HG02885 (cell line): ENCODE measurements at regions not wholly inside any gene's neighbourhood (a gene's known extent, or its start where the extent isn't known, plus 50 kb on each side); places are given as distances from the start of the nearest gene placed in this dataset.

Experiments
- ATAC-seq: cut with Tn5 transposase; IDR thresholded peaks from one replicate; pipeline ENCODE4 v1.9.1; 2021; ENCODE audit warnings: mild to moderate bottlenecking; ENCODE audit not compliant: unreplicated experiment, poor library complexity

- ATAC-seq: no peak
Observed at GRCh38 chr4:115332078-115332477, 218.7 kb upstream of the NDST4 start.

GRCh38 chr4:115331241-115331640 lies 217.8 kb upstream of the NDST4 start:
- no peak for ATAC-seq

GRCh38 chr4:115325836-115326235 lies 212.4 kb upstream of the NDST4 start:
- ATAC-seq: no peak

GRCh38 chr4:115323106-115323707 lies 209.8 kb upstream of the NDST4 start:
- ATAC-seq: no peak

GRCh38 chr4:115315182-115315581 lies 201.8 kb upstream of the NDST4 start:
- no peak for ATAC-seq

GRCh38 chr4:115310641-115311040 lies 197.2 kb upstream of the NDST4 start:
- no peak for ATAC-seq

- no peak for ATAC-seq
Observed at GRCh38 chr4:115294717-115295116, 181.3 kb upstream of the NDST4 start.

- ATAC-seq: no peak
Observed at GRCh38 chr4:115293093-115293462, 179.7 kb upstream of the NDST4 start.

GRCh38 chr4:115292320-115293092 lies 179.1 kb upstream of the NDST4 start:
- ATAC-seq: peak; percentile 56

GRCh38 chr4:115287426-115287825 lies 174.0 kb upstream of the NDST4 start:
- ATAC-seq: no peak

GRCh38 chr4:115279330-115279729 lies 165.9 kb upstream of the NDST4 start:
- ATAC-seq: peak; percentile 39

- ATAC-seq: no peak
Observed at GRCh38 chr4:115278830-115279229, 165.4 kb upstream of the NDST4 start.

- no peak for ATAC-seq
Observed at GRCh38 chr4:115275615-115276014, 162.2 kb upstream of the NDST4 start.

GRCh38 chr4:115274545-115274944 lies 161.1 kb upstream of the NDST4 start:
- peak; percentile 73 for ATAC-seq

GRCh38 chr4:115272594-115272993 lies 159.2 kb upstream of the NDST4 start:
- ATAC-seq: peak; percentile 43

- ATAC-seq: peak; percentile 71
Observed at GRCh38 chr4:115272185-115272584, 158.8 kb upstream of the NDST4 start.

GRCh38 chr4:115260195-115260594 lies 146.8 kb upstream of the NDST4 start:
- ATAC-seq: no peak

- no peak for ATAC-seq
Observed at GRCh38 chr4:115259642-115260041, 146.2 kb upstream of the NDST4 start.

- ATAC-seq: no peak
Observed at GRCh38 chr4:115249808-115250207, 136.4 kb upstream of the NDST4 start.

GRCh38 chr4:115234405-115235093 lies 121.1 kb upstream of the NDST4 start:
- ATAC-seq: peak; percentile 82

- no peak for ATAC-seq
Observed at GRCh38 chr4:115233600-115233999, 120.2 kb upstream of the NDST4 start.
